ENCODE measurements at regions not wholly inside any gene's neighbourhood (a gene's known extent, or its start where the extent isn't known, plus 50 kb on each side); places are given as distances from the start of the nearest gene placed in this dataset.

DNA sequence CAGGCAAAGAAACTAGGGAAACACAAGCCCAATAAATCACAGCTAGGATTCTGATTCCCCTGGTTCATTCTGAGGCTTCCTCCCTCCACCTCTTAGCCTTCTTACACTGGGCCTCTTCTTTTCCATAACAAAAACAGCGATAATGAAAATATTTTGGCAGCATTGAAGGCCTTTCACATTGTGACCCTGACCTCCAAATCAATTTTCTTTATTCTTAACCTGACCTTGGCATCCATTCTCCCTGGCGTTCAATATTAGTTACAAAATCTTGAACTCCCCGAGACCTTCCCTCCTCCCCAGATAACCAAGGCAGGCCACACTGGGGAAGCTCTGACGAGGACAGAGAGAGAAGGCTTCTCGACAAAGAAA lies 399.9 kb downstream of the ZSWIM6 start:
- H3K4me2 ChIP-seq, result no peak overlapping the region

DNA sequence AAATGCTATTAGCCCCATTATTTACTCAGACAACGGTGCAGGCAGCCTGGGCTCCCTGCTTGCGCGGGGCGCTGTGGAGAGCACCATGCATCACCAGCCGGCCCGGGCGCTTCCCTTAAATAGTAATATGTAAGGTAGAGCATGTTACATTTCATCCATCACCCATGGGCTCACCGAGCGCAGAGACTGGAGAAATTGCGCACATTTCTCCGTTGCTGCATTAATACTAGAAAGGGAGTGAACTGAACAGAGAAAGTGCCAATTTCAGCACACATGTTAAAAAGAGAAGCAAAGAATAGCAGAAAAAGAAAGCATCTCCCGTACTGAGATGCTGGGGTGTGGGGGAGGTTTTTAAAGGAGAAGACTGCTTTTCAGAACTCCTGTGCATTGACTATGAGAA lies 400.3 kb downstream of the ZSWIM6 start:
- Histone ChIP-seq H3K27ac (no peak overlapping the region), H3K4me3 (no peak overlapping the region), H3K4me2 (no peak overlapping the region), H3K9me3 (no peaks in the 10 kb centered on the region), H3K4me1 (no peaks in the 10 kb centered on the region)
- FAIRE-seq, result no peak
- WGBS (ENCODE audit: missing lambda C conversion rate), result 83% methylated on average over 12 of the region's 12 CpGs
- ChIA-PET CTCF (interaction anchor here (0.6 kb wide), 1 partner anchor 1497 kb away, joined by 3 read pairs; no protein-coding TSS in a partner anchor), POLR2A (no interaction called here)
- no peak for ATAC-seq
- TF ChIP-seq USF2 (IDR thresholded peaks at IDR 0.05) (no peak), PHF8 (IDR thresholded peaks at IDR 0.05; ENCODE audit: borderline replicate concordance, low read depth) (no peak), ZSCAN20 (CRISPR knock-in tag; IDR thresholded peaks at IDR 0.05) (no peak), RARB (CRISPR knock-in tag; IDR thresholded peaks at IDR 0.05) (no peak), KDM5A (IDR thresholded peaks at IDR 0.05) (no peak), EP300 (IDR thresholded peaks at IDR 0.05) (no peak), POLR2AphosphoS2 (conservative IDR thresholded peaks at IDR 0.05; ENCODE audit: low read length) (no peak), NFE2L2 (conservative IDR thresholded peaks at IDR 0.05; ENCODE audit: low read length) (no peak), SREBF2 (IDR thresholded peaks at IDR 0.05) (no peak)
- no peak for DNase-seq (ENCODE audit: low read depth in 1 of 2, low spot score in 1 of 2)

More for the DNA sequence above, 399.9 kb downstream of the ZSWIM6 start:
- Histone ChIP-seq H3K27ac (no peak overlapping the region), H3K9me3 (no peaks in the 10 kb centered on the region), H3K4me3 (no peak overlapping the region), H3K4me1 (no peaks in the 10 kb centered on the region)
- FAIRE-seq (no peak), ATAC-seq (no peak), DNase-seq (ENCODE audit: low read depth in 1 of 2, low spot score in 1 of 2) (no peak)
- TF ChIP-seq JUN (IDR thresholded peaks at IDR 0.05) (no peak), ATOH8 (CRISPR knock-in tag; IDR thresholded peaks at IDR 0.05; ENCODE audit: low read depth) (no peak), ELK1 (IDR thresholded peaks at IDR 0.05; ENCODE audit: low read depth, low read length) (no peak), GATA3 (IDR thresholded peaks at IDR 0.05; ENCODE audit: borderline replicate concordance) (no peak), REST (IDR thresholded peaks at IDR 0.05) (no peak), USF2 (IDR thresholded peaks at IDR 0.05) (no peak), TFCP2L1 (CRISPR knock-in tag; IDR thresholded peaks at IDR 0.05) (no peak), ZSCAN20 (CRISPR knock-in tag; IDR thresholded peaks at IDR 0.05) (no peak), CHD2 (IDR thresholded peaks at IDR 0.05; ENCODE audit: low read length, partially characterized antibody) (no peak)
- WGBS (ENCODE audit: missing lambda C conversion rate), result 39% methylated on average over 5 of the region's 5 CpGs
- POLR2A ChIA-PET, result no interaction called here
- CTCF ChIA-PET, result interaction anchor here (0.6 to 0.7 kb wide), 2 partner anchors 11 to 1496 kb away, joined by 3 read pairs; no protein-coding TSS in a partner anchor

DNA sequence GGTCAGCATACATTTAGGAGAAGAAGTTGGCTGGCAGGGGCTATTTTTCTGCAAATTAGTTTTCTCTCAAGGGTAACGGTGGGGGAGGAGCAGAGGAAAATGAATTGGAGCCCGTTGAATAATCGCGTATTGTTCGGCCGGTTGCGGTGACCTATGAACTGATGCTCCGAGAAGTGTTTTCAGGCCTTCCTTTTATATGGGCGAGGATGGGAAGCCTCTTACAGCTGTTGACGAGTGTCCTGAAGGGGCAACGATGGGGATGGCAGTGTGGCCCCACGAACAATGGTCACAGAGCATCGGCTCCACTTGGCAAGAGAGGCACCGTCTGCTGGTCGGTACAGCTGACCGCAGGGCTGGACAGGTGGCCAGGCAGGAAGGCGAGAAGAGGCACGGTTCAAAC lies 400.7 kb downstream of the ZSWIM6 start:
- Histone ChIP-seq H3K9me3 (no peaks in the 10 kb centered on the region), H3K4me1 (no peaks in the 10 kb centered on the region), H3K27ac (no peak overlapping the region), H3K4me3 (no peak overlapping the region), H3K4me2 (no peak overlapping the region)
- CTCF ChIA-PET, result no interaction called here
- TF ChIP-seq CHD2 (IDR thresholded peaks at IDR 0.05; ENCODE audit: low read length, partially characterized antibody) (no peak), CHD4 (IDR thresholded peaks at IDR 0.05; ENCODE audit: borderline replicate concordance) (no peak), KDM5A (IDR thresholded peaks at IDR 0.05) (no peak), USF2 (IDR thresholded peaks at IDR 0.05) (no peak), CBX8 (IDR thresholded peaks at IDR 0.05) (no peak), RAD21 (conservative IDR thresholded peaks at IDR 0.05 in 1 of 2, IDR thresholded peaks at IDR 0.05 in 1 of 2) (no peak), RFX5 (IDR thresholded peaks at IDR 0.05) (no peak), EHMT2 (IDR thresholded peaks at IDR 0.05; ENCODE audit: low read depth) (no peak), TFCP2L1 (CRISPR knock-in tag; IDR thresholded peaks at IDR 0.05) (no peak), NFE2L2 (conservative IDR thresholded peaks at IDR 0.05; ENCODE audit: low read length) (no peak), CBX2 (IDR thresholded peaks at IDR 0.05; ENCODE audit: borderline replicate concordance, low read depth) (no peak), GATA3 (IDR thresholded peaks at IDR 0.05; ENCODE audit: borderline replicate concordance) (no peak), ELK1 (IDR thresholded peaks at IDR 0.05; ENCODE audit: low read depth, low read length) (no peak), NR3C1 (IDR thresholded peaks at IDR 0.05) (no peak)
- POLR2A ChIA-PET, result no interaction called here
- ATAC-seq (no peak), DNase-seq (ENCODE audit: low read depth in 1 of 2, low spot score in 1 of 2) (no peak), FAIRE-seq (no peak)
- WGBS (ENCODE audit: missing lambda C conversion rate), result 77% methylated on average over 18 of the region's 18 CpGs
